HG02759 (cell line): ENCODE measurements at regions not wholly inside any gene's neighbourhood (a gene's known extent, or its start where the extent isn't known, plus 50 kb on each side); places are given as distances from the start of the nearest gene placed in this dataset.

ENCODE experiments used
- ATAC-seq: cut with Tn5 transposase; IDR thresholded peaks from one replicate; pipeline ENCODE4 v1.9.1; 2021; ENCODE audit warnings: mild to moderate bottlenecking, moderate library complexity; ENCODE audit not compliant: unreplicated experiment

DNA sequence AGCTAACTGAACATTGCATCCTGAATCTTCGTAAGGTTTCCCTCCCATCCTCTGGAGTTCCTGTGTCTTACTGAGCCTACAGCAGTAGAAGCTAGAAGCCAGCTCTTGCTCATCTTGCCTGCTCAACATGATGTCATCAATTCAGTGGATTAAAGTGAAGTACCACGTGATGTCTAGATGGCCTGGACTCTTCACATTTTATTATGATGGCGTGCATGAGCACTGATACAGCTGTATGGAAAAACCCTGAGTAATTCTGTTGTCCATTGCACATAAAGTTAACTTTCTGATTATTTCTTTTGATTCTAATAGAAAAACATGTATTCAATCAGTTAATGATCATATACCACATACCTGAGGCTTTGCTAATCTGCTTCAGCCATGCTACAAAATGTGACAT is 2387.7 kb upstream of the TENM3 start:
- ATAC-seq = no peak

DNA sequence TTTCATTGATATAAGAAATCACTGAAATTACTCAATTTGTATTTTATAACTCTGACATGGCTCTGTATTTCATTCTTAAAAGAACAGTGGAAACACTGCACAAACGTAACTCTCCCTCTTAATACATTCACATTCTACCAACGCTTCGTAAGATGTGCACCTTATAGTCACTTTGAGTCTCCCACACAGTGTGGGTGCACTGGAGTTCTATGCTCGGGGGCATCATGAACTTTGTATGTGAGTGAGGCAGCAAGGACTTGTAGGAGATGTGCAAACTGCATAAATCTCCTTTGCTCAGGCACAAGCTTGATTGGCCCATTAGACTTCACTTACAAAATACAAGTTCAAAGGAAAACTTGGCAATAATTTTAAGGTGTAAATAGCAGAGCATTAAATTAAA is 2385.0 kb upstream of the TENM3 start:
- no peak for ATAC-seq

DNA sequence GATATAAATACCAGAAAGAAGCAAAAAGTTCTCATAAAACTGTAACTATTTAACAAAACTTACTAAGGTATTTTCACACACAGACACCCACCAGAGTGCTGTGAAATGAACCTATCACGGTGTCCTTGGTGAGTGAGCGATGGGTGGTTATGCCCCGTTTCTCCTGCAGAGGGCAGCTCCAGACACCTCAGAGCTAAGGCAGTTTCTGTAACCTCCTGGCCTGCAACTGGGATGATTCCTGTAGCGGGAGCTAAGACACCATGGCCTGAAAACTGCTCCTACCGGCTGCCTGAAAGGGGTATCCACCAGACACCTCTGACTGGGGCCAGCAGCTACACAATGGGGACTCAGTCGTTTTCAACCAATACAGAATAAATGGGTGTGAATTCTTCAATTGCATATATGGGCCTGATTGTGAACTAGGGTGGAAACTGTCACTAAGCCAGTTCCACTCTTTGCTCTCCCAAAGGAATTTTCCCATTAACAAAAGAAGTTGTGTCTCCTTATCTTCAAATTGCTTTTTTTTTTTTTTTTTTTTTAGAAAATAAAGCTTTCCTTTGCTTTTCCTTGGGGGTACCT is 2375.8 kb upstream of the TENM3 start:
- peak; percentile 100 for ATAC-seq

DNA sequence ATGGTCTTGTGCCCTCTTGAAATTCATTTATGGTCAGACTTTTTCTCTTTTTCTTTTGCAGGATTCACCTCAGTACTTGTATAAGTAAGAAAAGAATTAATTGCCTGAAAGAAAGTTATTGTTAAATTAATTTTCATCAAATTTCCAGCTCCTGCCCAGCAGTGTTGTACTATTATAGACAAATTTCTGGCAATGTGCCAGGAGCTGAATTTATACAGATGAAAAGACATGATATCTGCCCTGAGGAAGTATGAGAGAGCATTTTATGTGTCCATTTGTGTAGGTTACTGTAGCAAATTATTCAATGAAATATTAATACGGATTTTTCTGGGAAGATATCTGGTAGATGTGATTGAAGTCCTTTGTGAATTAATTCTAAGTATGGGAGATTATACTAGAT is 2371.5 kb upstream of the TENM3 start:
- no peak for ATAC-seq

DNA sequence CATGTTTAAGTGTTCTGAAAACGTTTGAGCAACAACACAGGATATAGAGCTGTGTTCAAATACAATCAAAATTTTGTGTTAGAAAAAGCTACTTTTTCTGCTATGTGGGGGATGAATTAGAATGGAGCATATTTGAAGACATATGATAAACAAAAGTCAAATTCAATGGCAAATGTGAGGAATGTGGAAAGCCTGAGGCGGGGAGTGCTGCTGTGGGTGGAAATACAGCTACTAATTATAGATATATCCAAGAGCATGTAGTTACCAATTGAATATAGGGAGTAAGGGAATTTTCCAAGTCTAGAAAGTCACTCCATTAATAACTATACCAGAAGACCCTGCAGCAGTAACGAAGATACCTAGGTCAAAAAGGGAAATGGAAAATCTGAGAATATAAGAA is 2370.4 kb upstream of the TENM3 start:
- no peak for ATAC-seq

GRCh38 chr4:179880756-179881155 is 2362.4 kb upstream of the TENM3 start:
- ATAC-seq = no peak

DNA sequence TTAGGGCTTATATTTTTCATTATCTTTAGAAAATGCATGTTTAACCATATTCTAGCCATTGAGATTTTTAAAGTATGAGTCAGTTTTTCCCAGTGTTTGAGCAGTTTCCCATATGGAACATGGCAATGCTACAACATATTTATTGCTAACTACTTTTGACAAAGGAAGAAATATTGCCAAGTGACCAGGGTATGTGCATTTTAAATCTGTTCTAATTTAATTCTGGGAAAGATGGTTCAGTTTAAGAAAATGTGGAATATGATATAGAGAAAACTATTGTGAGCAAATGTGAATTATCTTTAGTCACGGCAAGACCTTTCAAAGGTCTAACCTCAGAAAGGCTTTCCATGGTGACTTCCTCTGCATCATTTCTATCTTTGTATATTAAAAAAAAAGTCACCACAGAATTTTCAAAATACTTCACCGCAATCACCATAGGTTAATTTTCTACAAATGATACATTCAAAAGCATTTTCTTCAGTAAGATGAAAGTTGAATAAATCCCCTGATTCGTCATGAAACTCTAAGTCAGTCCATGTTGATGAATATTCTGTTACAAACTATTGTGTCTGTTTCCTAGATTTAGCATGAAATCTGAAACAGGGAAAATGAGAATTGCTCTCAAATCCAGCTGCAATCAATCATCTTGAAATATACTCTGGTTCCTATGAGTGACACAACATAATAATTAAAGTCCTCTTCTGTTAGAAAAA is 2349.0 kb upstream of the TENM3 start:
- no peak for ATAC-seq

DNA sequence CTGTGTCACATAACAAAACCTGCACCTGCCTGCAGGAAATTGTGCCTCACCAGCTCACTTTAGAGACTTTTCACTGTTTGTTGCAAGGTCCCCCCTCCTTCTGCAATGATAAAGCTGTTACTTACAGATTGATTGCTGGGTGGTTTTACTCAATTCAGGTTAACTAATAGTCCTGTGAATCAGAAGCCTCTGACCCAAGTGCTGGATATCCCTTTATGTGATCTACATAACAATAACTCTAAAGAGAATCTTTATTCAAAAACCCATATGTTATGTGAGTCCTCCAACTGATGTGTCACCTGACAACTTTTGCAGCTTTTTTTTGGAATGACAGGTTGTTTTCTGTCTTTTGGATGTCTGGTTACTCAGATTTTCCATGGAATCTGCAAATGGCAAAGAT is 2323.6 kb upstream of the TENM3 start:
- no peak for ATAC-seq

- peak; percentile 58 for ATAC-seq
Measured at GRCh38 chr4:179927473-179927872, 2315.7 kb upstream of the TENM3 start.

GRCh38 chr4:179941911-179942310 is 2301.3 kb upstream of the TENM3 start:
- no peak for ATAC-seq

DNA sequence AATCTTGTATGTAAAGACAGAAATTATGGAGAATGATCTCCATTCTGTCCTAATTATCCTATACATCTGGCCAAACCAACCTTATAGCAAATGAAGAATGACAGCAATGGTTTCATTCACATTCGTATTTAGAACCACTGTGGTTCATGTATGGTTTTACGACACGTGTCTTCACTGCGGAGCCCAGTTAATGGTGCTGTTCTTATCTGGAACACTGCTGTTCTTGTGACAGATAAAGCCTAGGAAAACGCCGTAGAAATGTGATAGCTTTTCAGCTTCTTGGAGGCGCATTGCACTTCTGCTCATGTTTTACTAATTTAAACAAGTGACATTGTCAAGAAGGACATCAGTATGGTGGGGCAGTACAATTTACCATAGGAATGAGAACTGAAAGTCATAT is 2266.4 kb upstream of the TENM3 start:
- ATAC-seq = no peak

GRCh38 chr4:179977378-179977777 is 2265.8 kb upstream of the TENM3 start:
- no peak for ATAC-seq

DNA sequence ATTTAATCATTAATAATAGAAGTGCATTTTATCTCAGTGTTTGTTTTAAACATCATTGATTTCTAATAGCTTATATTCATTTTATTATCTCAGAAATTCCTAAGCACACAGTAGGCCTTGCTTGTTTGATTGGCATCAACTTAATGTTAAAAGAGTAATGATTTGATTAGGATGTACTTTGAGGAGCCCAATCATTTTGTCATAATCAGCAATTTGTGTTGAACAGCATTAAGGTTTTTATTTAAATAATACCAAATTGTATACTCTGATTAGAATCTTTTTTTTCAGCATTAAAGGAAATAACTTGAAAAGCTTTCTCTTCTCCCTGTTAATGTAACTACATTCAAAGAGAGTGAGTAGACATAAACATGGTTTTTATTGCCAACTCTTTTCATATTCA is 2262.0 kb upstream of the TENM3 start:
- no peak for ATAC-seq

DNA sequence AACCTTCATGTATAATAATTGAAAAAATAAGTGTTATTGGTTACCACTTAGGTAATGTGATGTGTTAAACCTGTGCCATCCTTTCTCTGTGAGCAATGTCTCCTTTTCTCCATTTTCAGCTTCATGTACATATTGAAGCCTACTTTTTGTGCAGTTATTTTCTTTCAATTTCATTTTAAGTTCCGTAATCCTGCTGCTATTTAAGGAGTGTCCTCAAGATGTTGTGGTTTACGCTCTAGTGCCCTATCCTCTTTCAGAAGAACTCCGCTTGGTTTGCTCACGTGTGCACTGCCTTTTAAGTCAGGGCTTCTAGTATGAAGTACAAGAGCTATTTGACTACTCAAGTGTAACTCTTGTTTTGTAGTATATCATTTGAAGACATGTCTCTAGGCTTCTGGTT is 2253.2 kb upstream of the TENM3 start:
- ATAC-seq = peak; percentile 100

- no peak for ATAC-seq
Measured at GRCh38 chr4:180009316-180009715, 2233.9 kb upstream of the TENM3 start.

- peak; percentile 82 for ATAC-seq
Measured at GRCh38 chr4:180028682-180029081, 2214.5 kb upstream of the TENM3 start.

DNA sequence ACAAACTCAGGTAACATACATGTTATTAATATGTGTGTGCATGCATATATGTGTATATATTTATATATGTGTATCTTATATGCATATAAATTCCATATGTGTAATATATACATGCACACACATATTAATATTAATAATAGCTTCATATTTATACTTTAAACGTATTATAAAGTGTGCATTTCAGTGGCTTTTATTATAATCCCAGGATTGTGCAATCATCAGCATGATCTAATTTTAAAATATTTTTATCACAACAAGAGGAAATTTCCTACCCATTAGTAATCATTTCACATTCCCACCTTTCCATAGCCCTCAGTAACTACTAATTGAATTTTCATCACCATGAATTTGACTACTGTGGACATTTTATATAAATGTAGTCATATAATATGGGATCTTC is 2211.9 kb upstream of the TENM3 start:
- ATAC-seq = no peak

- ATAC-seq = no peak
Measured at GRCh38 chr4:180041576-180041975, 2201.6 kb upstream of the TENM3 start.

DNA sequence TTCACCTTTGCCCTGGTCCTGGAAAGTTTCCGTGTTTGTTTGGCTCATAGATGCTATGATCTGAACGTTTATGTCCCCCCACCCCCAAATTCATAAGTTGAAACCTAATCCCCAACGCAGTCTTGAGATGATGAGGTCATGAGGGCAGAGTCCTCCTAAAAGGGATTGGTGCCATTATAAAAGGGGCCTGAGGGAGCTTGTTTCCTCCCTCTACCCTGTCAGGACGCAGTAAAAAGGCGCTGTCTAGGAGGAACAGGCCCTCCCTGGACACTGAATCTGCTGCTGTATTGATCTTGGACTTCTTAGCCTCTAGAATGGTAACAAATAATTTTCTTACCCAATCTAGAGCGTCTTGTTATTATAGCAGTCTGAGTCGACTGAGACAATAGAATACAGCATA is 2190.6 kb upstream of the TENM3 start:
- ATAC-seq = no peak

GRCh38 chr4:180054291-180054690 is 2188.9 kb upstream of the TENM3 start:
- no peak for ATAC-seq

- no peak for ATAC-seq
Measured at GRCh38 chr4:180057299-180057721, 2185.9 kb upstream of the TENM3 start.

DNA sequence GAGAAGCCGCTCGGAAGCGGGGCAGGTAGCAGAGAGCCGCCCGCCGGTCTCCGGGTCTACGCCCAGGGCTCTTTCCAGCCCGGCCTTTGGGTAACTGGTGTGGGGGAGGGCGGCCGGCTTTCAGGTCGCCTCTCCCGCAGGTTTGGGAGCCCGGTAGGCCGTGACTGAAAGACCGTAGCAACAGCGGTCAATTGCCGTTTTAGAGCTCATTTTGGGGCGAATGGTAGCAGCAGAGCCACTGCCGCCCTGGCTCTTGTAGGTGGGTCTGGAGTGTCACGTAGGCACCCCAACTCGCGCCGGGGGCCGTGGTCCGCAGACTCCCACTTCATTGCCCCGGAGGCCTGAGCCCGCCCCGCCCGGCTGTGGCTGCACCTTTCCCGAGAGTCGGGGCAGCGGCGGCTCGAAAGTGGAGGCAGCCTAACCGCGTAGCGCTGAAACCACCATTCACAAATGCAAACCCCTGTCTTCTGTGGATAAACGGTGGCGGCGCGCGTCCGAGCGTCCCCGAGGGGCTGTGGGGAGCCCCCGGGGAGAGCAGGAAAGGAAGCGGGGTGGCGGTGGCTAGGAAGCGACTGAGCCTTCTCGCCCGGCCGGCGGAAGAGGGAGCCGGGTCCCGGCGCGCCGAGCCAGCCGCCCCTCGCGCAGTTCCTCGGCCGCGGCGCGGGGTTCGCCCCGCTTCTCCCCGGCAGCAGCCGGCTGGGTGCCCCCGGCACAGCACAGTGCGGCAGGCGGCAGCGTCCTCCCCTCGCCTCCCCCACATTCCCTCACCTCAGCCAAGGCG is 2185.1 kb upstream of the TENM3 start:
- ATAC-seq = peak; percentile 52
